IMR-90 (cell line): ENCODE measurements at regions not wholly inside any gene's neighbourhood (a gene's known extent, or its start where the extent isn't known, plus 50 kb on each side); places are given as distances from the start of the nearest gene placed in this dataset.

ENCODE experiments used
- ATAC-seq: fragments of 200-7000 bp; cut with Tn5 transposase; 2 replicates; pipeline ENCODE4 v1.9.1; 2020; ENCODE audit warnings: low read depth, mild to moderate bottlenecking, moderate library complexity
- BruUV-seq: library from RNA; stranded (reverse); fragments of 400-500 nt; replicated peaks from 2 replicates; lab custom pipeline; 2021; lab: Mats Ljungman, UMichigan
- CTCF ChIA-PET: fragments of 300-600 bp; formaldehyde crosslinking; extraction: SDS; loops from one replicate; lab custom pipeline; 2021; ENCODE audit warnings: antibody characterized with exemption; lab: Yijun Ruan, JAX
- POLR2A ChIA-PET: fragments of 300-600 bp; sonication (Branson Sonifier 250); formaldehyde crosslinking; loops from one replicate; lab custom pipeline; 2022; ENCODE audit warnings: antibody characterized with exemption; ENCODE audit not compliant: unreplicated experiment; lab: Charles Lee
- DNase-seq: peaks from one replicate; pipeline ENCODE4 v3.0.0; 2013
- H2AFZ ChIP-seq: replicated peaks from 2 replicates; pipeline ENCODE3; 2013; ENCODE audit warnings: low read length, mild to moderate bottlenecking; ENCODE audit not compliant: poor library complexity
- H2AK5ac ChIP-seq: 2 replicates; pipeline ENCODE4 v1.6.1; 2013; ENCODE audit warnings: low read depth, low read length, inconsistent platforms
- H2AK9ac ChIP-seq: replicated peaks from 2 replicates; pipeline ENCODE3; 2013; ENCODE audit warnings: mild to moderate bottlenecking, low read depth, low read length, moderate library complexity; ENCODE audit not compliant: poor library complexity
- H2BK120ac ChIP-seq: 2 replicates; pipeline ENCODE4 v1.6.1; 2013; ENCODE audit warnings: low read depth, low read length, inconsistent platforms
- H2BK15ac ChIP-seq: 3 replicates; pipeline ENCODE4 v1.6.1; 2013; ENCODE audit warnings: low read depth, low read length, inconsistent platforms
- H2BK20ac ChIP-seq: 2 replicates; pipeline ENCODE4 v1.6.1; 2013; ENCODE audit warnings: low read depth, mild to moderate bottlenecking, inconsistent platforms, low read length, moderate library complexity
- H2BK5ac ChIP-seq: 2 replicates; pipeline ENCODE4 v1.6.1; 2013; ENCODE audit warnings: mild to moderate bottlenecking, low read depth, low read length, inconsistent platforms; ENCODE audit not compliant: poor library complexity, severe bottlenecking
- H3K14ac ChIP-seq: replicated peaks from 2 replicates; pipeline ENCODE4 v1.6.1; 2013; ENCODE audit warnings: low read depth, low read length, inconsistent platforms
- H3K18ac ChIP-seq: 2 replicates; pipeline ENCODE4 v1.6.1; 2013; ENCODE audit warnings: low read depth, low read length, control low read depth
- H3K23ac ChIP-seq: 2 replicates; pipeline ENCODE4 v1.6.1; 2013; ENCODE audit warnings: low read depth, low read length, inconsistent platforms
- H3K27ac ChIP-seq: 2 replicates; pipeline ENCODE4 v1.5.1; 2013; ENCODE audit warnings: mild to moderate bottlenecking, control low read depth, low read length; ENCODE audit not compliant: insufficient read depth
- H3K27me3 ChIP-seq: 2 replicates; pipeline ENCODE4 v1.6.1; 2013; ENCODE audit warnings: low read length; ENCODE audit not compliant: control insufficient read depth, insufficient read depth
- H3K36me3 ChIP-seq: 2 replicates; pipeline ENCODE4 v1.6.1; 2013; ENCODE audit warnings: low read length, mixed read lengths; ENCODE audit not compliant: control insufficient read depth, insufficient read depth
- H3K4ac ChIP-seq: 2 replicates; pipeline ENCODE4 v1.6.1; 2013; ENCODE audit warnings: low read depth, low read length, inconsistent platforms
- H3K4me1 ChIP-seq: 2 replicates; pipeline ENCODE4 v1.6.1; 2013; ENCODE audit warnings: low read length, mixed read lengths; ENCODE audit not compliant: control insufficient read depth, insufficient read depth
- H3K4me2 ChIP-seq: 2 replicates; pipeline ENCODE4 v1.6.1; 2013; ENCODE audit warnings: low read depth, mild to moderate bottlenecking, control low read depth, low read length, moderate library complexity
- H3K4me3 ChIP-seq: 2 replicates; pipeline ENCODE4 v1.5.1; 2013; ENCODE audit warnings: low read depth, mild to moderate bottlenecking, control low read depth, low read length, moderate library complexity; ENCODE audit not compliant: insufficient read depth
- H3K56ac ChIP-seq: 2 replicates; pipeline ENCODE4 v1.6.1; 2013; ENCODE audit warnings: low read length, inconsistent platforms; ENCODE audit not compliant: insufficient read depth; ENCODE audit errors: extremely low read depth
- H3K79me1 ChIP-seq, 2 experiments: 2 replicates each; pipeline ENCODE4 v1.6.1; 2013; ENCODE audit warnings: low read length in 2 of 2, inconsistent platforms in 1 of 2, low read depth in 1 of 2
- H3K9ac ChIP-seq: 2 replicates; pipeline ENCODE4 v1.6.1; 2013; ENCODE audit warnings: low read depth, low read length, control low read depth
- H3K9me1 ChIP-seq: 2 replicates; pipeline ENCODE4 v1.6.1; 2013; ENCODE audit warnings: low read length, inconsistent platforms; ENCODE audit not compliant: insufficient read depth
- H3K9me3 ChIP-seq: 2 replicates; pipeline ENCODE4 v1.6.1; 2013; ENCODE audit warnings: low read length; ENCODE audit not compliant: control insufficient read depth, insufficient read depth
- H4K20me1 ChIP-seq: 2 replicates; pipeline ENCODE4 v1.6.1; 2013; ENCODE audit warnings: low read length, inconsistent platforms; ENCODE audit not compliant: insufficient read depth
- H4K5ac ChIP-seq: 2 replicates; pipeline ENCODE4 v1.6.1; 2013; ENCODE audit warnings: mild to moderate bottlenecking, low read depth, low read length, control low read depth
- H4K8ac ChIP-seq, 2 experiments: 2 replicates each; pipeline ENCODE4 v1.6.1; 2013; ENCODE audit warnings: low read depth in 2 of 2, low read length in 2 of 2, control low read depth in 1 of 2, inconsistent platforms in 1 of 2
- H4K91ac ChIP-seq: 2 replicates; pipeline ENCODE4 v1.6.1; 2013; ENCODE audit warnings: low read depth, low read length, inconsistent platforms; ENCODE audit not compliant: insufficient read depth
- BHLHE40 ChIP-seq: fragments of 150-350 bp; IDR thresholded peaks from 2 replicates; pipeline ENCODE4 v1.6.1; 2016; ENCODE audit warnings: mild to moderate bottlenecking, low read depth, low read length
- CEBPB ChIP-seq: IDR thresholded peaks from 2 replicates; pipeline ENCODE4 v1.6.1; 2012; ENCODE audit warnings: low read depth, low read length, improper control_type of control experiment
- CTCF ChIP-seq: conservative IDR thresholded peaks from 2 replicates; pipeline ENCODE4 v1.5.1; 2012; ENCODE audit warnings: mild to moderate bottlenecking, low read depth, low read length, improper control_type of control experiment
- FOS ChIP-seq: fragments of 150-350 bp; IDR thresholded peaks from 2 replicates; pipeline ENCODE4 v1.6.1; 2016; ENCODE audit warnings: low read depth, low read length
- MAZ ChIP-seq: IDR thresholded peaks from 2 replicates; pipeline ENCODE4 v1.6.1; 2012; ENCODE audit warnings: low read depth, mild to moderate bottlenecking, low read length, improper control_type of control experiment, moderate library complexity, borderline replicate concordance
- NFE2L2 ChIP-seq: fragments of 150-350 bp; IDR thresholded peaks from 2 replicates; pipeline ENCODE4 v1.6.1; 2016; ENCODE audit warnings: low read depth, mild to moderate bottlenecking, low read length
- RCOR1 ChIP-seq: IDR thresholded peaks from 2 replicates; pipeline ENCODE4 v1.6.1; 2012; ENCODE audit warnings: mild to moderate bottlenecking, low read length, improper control_type of control experiment; ENCODE audit not compliant: insufficient replicate concordance
- RFX5 ChIP-seq: IDR thresholded peaks from 2 replicates; pipeline ENCODE4 v1.8.0; 2012; ENCODE audit warnings: low read depth, mild to moderate bottlenecking, low read length, moderate library complexity
- USF2 ChIP-seq: fragments of 150-350 bp; IDR thresholded peaks from 2 replicates; pipeline ENCODE4 v1.6.1; 2017; ENCODE audit warnings: mild to moderate bottlenecking, antibody characterized with exemption, low read length, low read depth
- WGBS, 2 experiments: methylation state at CpG; one replicate each; pipeline versions ENCODE4 v1.1.5 to v1.1.7; 2013; ENCODE audit warnings: missing lambda C conversion rate in 2 of 2; ENCODE audit not compliant: insufficient read length in 1 of 2; ENCODE audit errors: extremely low coverage in 2 of 2; 5-methylcytosine and 5-hydroxymethylcytosine counted together
- dilution Hi-C: fragments of 300-500 bp; cut with HindIII; formaldehyde crosslinking; loops from one replicate; pipeline ENCODE4 v1.14.3; 2018; ENCODE audit warnings: low sequenced_read_pairs; ENCODE audit not compliant: unreplicated experiment
- in situ Hi-C: fragments of 300-500 bp; cut with MboI; formaldehyde crosslinking; loops from 3 replicates; pipeline ENCODE4 v1.14.3; 2019; ENCODE audit warnings: low sequenced_read_pairs, inconsistent platforms, mixed read lengths
- intact Hi-C: fragments of 100-400 bp; cut with micrococcal nuclease; formaldehyde crosslinking; loops from 2 replicates; pipeline ENCODE4 v1.10.0; 2022

- intact Hi-C loops (no loop called here), in situ Hi-C loops (no loop called here), dilution Hi-C loops (no loop called here)
- Histone ChIP-seq H2BK120ac (no peak overlapping the region), H2BK20ac (no peak overlapping the region), H3K36me3 (no peaks in the 10 kb centered on the region), H4K8ac (no peak overlapping the region), H3K27me3 (no peaks in the 10 kb centered on the region), H3K4me2 (no peak overlapping the region), H2AK5ac (no peak overlapping the region), H3K56ac (no peak overlapping the region), H4K20me1 (no peaks in the 10 kb centered on the region), H3K14ac (no peak overlapping the region), H3K9ac (no peak overlapping the region), H3K4ac (no peak overlapping the region), H3K18ac (no peak overlapping the region), H2BK5ac (no peak overlapping the region), H4K5ac (no peak overlapping the region), H3K4me1 (no peaks in the 10 kb centered on the region), H2BK15ac (no peak overlapping the region), H2AFZ (no peak overlapping the region), H3K9me3 (no peaks in the 10 kb centered on the region), H3K27ac (no peak overlapping the region), H3K79me1 (no peaks in the 10 kb centered on the region), H3K23ac (no peak overlapping the region), H2AK9ac (no peak overlapping the region), H3K4me3 (no peak overlapping the region), H3K9me1 (no peaks in the 10 kb centered on the region), H4K91ac (no peak overlapping the region)
- ATAC-seq, result no peak
- ChIA-PET POLR2A (no interaction called here), CTCF (no interaction called here)
- TF ChIP-seq NFE2L2 (no peak), BHLHE40 (no peak), CEBPB (no peak), MAZ (no peak), USF2 (no peak), RFX5 (no peak), FOS (no peak), CTCF (no peak), RCOR1 (no peak)
- no CpG with 5 or more reads among the region's 2 CpGs for WGBS, 2 experiments
- no peak for DNase-seq
- BruUV-seq, result no TSS peak
Measured at GRCh38 chr5:86439593-86440110, 178.1 kb upstream of the COX7C start.
